ENCODE measurements at regions not wholly inside any gene's neighbourhood (a gene's known extent, or its start where the extent isn't known, plus 50 kb on each side); places are given as distances from the start of the nearest gene placed in this dataset.

- TF ChIP-seq, protein P1, sequence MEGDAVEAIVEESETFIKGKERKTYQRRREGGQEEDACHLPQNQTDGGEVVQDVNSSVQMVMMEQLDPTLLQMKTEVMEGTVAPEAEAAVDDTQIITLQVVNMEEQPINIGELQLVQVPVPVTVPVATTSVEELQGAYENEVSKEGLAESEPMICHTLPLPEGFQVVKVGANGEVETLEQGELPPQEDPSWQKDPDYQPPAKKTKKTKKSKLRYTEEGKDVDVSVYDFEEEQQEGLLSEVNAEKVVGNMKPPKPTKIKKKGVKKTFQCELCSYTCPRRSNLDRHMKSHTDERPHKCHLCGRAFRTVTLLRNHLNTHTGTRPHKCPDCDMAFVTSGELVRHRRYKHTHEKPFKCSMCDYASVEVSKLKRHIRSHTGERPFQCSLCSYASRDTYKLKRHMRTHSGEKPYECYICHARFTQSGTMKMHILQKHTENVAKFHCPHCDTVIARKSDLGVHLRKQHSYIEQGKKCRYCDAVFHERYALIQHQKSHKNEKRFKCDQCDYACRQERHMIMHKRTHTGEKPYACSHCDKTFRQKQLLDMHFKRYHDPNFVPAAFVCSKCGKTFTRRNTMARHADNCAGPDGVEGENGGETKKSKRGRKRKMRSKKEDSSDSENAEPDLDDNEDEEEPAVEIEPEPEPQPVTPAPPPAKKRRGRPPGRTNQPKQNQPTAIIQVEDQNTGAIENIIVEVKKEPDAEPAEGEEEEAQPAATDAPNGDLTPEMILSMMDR (IDR thresholded peaks at IDR 0.05; ENCODE audit: borderline replicate concordance, extremely low read depth, low read length, poor library complexity, severe bottlenecking), result no peak
- TF ChIP-seq EZH2 (IDR thresholded peaks at IDR 0.05; ENCODE audit: borderline replicate concordance, low read depth, low read length, severe bottlenecking), result no peak
These were observed 950.6 kb downstream of the DCDC2C start for GRCh38 chr2:4653991-4654390.

Measured in DND-41 (cell line).